ENCODE measurements at regions not wholly inside any gene's neighbourhood (a gene's known extent, or its start where the extent isn't known, plus 50 kb on each side); places are given as distances from the start of the nearest gene placed in this dataset.
"Not testable (repeated sequence)": the region's sequence is repeated elsewhere in the genome, so short reads cannot be mapped to it uniquely, and the experiment has no call there.

DNA sequence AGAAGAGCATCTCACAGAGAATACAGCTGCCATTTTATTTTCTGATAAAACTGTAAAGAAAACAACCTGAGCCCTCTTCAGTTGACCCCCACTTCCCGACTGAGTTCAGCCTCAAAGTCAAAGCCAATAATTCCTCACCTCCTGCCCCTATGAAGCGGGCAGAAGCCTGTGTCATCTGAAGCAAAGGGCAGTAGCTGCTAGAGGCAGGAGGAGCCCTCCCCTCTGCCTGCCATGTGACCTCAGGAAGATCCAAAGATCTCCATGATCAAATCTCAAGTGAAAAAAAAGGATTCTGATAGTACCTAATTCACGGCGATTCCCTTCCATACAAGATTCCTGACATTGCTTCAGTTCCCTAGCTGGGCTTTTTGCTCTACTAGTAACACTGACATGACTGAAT, 223.1 kb upstream of the CAND1 start:
- DNase-seq = no peak

DNA sequence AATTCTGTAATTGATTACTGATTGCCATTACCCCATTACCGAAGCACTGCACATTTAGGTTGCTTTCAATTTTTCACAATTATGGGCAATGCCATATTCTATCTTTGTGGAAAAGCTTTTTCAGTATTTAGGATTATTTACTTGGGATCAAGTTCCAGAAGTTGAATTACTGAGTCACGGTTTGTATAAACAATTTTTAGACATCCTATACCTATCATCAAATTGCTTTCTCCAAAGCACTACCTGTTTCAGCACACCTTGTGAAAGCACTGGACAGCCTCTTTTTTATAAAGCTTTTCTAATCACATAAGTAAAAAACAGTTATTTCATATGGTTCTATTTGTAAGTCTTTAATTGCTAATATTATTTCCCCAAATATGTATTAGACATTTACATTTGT, 221.5 kb upstream of the CAND1 start:
- no peak for DNase-seq

- no peak for DNase-seq
Measured at GRCh38 chr12:67048371-67048770, 220.8 kb upstream of the CAND1 start.

- DNase-seq = not testable (repeated sequence)
Measured at GRCh38 chr12:67049199-67049598, 220.0 kb upstream of the CAND1 start.

DNA sequence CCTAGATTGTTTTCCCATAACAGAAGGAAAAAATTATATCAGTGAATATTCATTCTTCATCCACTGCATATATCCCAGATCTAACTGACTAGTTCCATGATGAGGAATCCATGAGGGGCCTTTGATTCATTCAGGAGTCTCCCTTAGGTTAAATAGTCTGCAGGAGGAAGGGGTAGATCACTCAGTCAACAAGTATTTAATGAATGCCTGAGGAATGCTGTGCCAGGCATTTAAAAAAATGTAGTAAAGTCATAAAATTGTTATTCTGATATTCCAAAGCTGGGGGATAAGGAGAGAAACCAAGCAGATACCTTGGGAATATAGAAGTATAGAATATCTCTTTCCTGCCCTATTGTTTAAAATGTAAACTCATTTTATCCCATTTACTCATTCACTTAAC, 216.2 kb upstream of the CAND1 start:
- no peak for DNase-seq

GRCh38 chr12:67056329-67056728, 212.8 kb upstream of the CAND1 start:
- no peak for DNase-seq

- no peak for DNase-seq
Measured at GRCh38 chr12:67057072-67057471, 212.1 kb upstream of the CAND1 start.

DNA sequence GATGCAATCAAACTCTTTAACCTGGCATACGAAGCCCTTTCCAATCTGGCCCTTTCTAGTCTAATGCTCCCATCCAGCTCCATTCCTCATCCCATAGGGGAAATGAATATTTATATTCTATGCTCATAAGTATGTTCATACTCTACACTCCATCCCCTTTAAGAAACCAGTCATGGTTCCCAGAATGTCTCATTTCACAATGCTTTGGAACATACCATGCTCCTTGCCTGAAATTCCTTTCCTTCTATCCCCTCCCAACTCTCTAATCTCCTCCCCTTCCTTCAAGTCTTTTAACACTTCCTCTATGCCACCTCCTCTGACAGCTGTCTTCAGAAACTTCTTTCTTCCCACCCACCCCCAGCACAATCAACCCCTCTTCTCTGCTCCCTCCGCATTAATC, 207.0 kb upstream of the CAND1 start:
- DNase-seq = no peak

DNA sequence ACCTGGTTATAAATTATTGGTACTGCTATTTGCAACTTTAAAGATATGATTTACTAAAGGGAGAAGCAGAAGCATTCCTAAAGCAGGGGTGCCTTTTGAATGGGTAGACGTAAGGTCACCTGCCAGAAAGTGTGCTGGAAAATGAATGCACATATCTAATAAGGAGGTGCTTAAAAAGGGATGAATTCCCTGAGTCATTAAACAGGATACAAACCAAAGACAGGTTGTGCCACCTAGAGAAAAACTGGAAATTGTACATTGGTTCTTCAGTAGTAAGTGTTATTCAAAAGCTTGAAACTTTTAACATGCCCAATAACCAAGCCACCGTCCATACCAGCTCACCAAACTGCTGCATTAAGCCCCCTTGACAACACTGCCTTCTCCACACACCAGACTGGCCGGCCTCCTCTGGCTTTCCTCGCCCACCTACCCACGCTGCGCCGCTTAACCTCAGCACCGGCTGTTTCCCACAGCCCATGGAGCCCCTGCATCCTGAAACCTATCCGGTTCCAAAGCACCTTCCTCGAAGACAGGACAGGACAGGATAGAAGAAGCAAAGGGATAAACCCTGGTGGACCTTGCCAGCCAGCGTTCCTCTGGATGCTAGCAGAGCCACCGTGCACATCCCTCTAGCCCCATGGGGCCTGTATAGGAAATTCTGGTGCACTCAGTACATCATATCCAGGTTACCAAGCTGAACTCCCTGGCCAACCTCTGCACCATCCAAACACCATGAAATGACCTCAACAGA, 201.5 kb upstream of the CAND1 start:
- no peak for DNase-seq

DNA sequence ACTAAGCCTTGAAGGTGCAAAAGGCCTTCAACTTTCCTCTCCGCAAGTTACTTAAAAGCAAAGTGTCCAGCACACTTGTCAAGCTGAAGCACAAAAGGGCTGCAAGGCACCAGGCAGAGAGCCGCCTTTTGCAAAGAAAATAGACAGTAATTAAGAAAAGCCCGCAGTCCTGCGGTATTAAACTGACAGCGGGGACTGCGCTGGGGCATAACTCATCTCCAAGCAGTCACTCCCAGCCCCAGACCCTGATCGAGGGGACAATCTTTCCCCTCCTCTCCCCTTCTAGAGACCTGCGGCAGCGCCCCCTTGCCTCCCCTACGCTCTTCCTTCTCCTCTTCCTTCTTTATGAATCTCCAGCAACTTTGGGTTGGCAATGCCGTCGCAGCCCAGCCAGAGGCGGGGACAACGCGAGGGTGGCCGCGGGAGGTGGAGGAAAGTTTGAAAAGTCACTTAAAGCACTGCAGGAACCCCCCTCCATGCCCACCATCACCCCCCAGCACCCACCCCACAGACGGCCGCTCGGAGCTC, 200.9 kb upstream of the CAND1 start:
- DNase-seq = peak; percentile 4

- peak; percentile 54 for DNase-seq
Measured at GRCh38 chr12:67068761-67069450, 200.3 kb upstream of the CAND1 start.

GRCh38 chr12:67069451-67070306, 199.5 kb upstream of the CAND1 start:
- DNase-seq = peak; percentile 55

- no peak for DNase-seq
Measured at GRCh38 chr12:67070307-67070600, 198.9 kb upstream of the CAND1 start.

GRCh38 chr12:67070604-67071003, 198.6 kb upstream of the CAND1 start:
- no peak for DNase-seq

DNA sequence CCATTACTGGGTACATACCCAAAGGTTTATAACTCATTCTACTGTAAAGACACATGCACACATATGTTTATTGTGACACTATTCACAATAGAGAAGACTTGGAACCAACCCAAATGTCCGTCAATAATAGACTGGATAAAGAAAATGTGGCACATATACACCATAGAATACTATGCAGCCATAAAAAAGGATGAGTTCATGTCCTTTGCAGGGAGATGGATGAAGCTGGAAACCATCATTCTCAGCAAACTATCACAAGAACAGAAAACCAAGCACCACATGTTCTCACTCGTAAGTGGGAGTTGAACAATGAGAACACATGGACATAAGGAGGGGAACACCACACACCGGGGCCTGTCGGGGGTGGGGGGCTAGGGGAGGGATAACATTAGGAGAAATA, 196.9 kb upstream of the CAND1 start:
- DNase-seq = not testable (repeated sequence)

DNA sequence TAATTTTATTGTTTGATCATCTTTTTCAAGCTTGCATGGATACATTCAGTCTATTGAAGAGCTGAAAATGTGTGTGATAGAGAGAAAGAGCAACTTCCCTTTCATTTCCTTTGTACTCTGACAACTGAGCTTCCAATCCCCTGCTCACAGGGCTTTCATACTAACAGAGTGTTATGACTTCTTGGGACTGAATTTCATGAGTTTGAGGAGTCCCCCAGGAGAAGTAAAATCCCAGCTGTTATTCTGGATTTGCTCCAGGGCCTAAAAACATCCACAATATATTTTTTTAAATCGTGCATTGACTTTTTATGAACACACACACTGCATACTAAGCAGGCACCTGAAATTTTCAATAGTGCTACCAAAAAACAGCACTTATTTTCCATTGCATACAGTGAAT, 195.8 kb upstream of the CAND1 start:
- no peak for DNase-seq

DNA sequence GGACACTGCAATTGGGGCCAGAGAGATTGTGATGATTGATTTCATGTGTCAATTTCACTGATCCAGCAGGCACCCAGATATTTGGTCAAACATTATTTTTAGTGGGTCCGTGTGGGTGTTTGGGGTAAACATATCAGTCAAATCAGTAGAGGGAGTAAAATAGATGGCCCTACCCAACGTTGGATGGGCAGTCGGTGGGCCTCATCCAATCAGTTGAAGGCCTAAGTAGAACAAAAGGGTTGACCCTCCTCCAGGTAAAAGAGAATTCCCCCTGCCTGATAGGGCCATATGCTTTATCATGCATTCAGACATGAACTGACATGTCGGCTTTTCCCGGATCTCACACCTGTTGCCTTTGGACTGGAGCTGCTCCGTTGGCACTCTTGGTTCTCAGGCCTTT, 195.1 kb upstream of the CAND1 start:
- DNase-seq = no peak

GRCh38 chr12:67077617-67078016, 191.5 kb upstream of the CAND1 start:
- no peak for DNase-seq

GRCh38 chr12:67078957-67079356, 190.2 kb upstream of the CAND1 start:
- DNase-seq = no peak

- DNase-seq = no peak
Measured at GRCh38 chr12:67080637-67081036, 188.5 kb upstream of the CAND1 start.

- no peak for DNase-seq
Measured at GRCh38 chr12:67082221-67082620, 186.9 kb upstream of the CAND1 start.

DNA sequence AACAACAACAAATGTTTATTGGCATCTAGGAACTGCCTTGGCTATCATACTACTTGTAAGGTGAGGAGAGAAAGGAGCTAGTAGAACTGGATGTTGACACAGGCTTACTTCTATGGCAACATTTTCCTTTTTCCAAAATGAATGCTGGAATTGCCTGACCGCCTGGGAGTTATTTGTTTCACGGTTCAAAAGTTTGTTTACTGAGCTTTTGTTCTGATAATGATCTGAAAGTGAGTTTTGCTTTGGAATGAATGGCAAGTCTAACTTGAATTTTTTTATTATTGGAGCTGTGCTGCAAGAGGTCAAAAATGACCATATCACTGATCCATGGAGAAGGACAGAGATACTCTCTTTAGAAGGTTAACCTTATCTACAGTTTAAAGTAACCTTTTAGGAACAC, 183.5 kb upstream of the CAND1 start:
- DNase-seq = no peak

DNA sequence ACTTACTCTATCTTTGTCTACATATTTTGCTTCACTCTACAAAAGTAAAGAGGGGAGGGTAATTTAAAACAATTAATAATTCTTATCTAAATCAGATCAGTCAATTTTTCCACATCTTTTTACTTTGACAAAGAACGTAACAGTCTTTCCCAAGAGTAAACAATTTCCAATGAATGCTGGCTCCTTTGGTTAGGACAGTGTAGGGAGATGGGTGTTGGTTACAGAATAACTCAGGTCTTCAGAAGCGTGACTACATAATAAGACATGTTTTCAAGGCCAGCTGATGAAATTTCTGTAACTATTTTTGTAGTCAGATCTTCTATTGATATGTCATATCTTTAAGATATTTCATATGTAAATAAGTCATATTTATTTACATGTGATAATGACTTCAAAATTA, 183.0 kb upstream of the CAND1 start:
- no peak for DNase-seq

Measured in CD4-positive, alpha-beta T cell treated with Interleukin-6 for 4 hours (primary cell).